Transverse colon (tissue), 4 donors: ENCODE measurements at regions not wholly inside any gene's neighbourhood (a gene's known extent, or its start where the extent isn't known, plus 50 kb on each side); places are given as distances from the start of the nearest gene placed in this dataset.

Source experiments
- DNase-seq: peaks from one replicate; pipeline ENCODE4 v3.0.0-alpha.2; 2019
- H3K27ac ChIP-seq, 4 donors: fragments of 200-600 bp; sonication (generic); 2 replicates each; pipeline ENCODE4 v1.5.1; 2016 to 2018; ENCODE audit warnings: inconsistent platforms in 4 of 4
- H3K27me3 ChIP-seq: fragments of 200-600 bp; sonication (generic); 2 replicates; pipeline ENCODE4 v1.5.1; 2017; ENCODE audit warnings: inconsistent platforms
- H3K36me3 ChIP-seq, 4 donors: fragments of 200-600 bp; sonication (generic); 2 replicates each; pipeline ENCODE4 v1.5.1; 2017 to 2019; ENCODE audit warnings: inconsistent platforms in 4 of 4
- H3K4me1 ChIP-seq, 4 donors: fragments of 200-600 bp; sonication (generic); 2 replicates each; pipeline ENCODE4 v1.5.1; 2017 to 2020; ENCODE audit warnings: inconsistent platforms in 4 of 4
- H3K4me3 ChIP-seq, 4 donors: fragments of 200-600 bp; sonication (generic); 1 replicate in 1 of 4; 2 replicates in 3 of 4; pipeline versions ENCODE4 v1.5.1 to v1.6.1; 2017 to 2019; ENCODE audit warnings: inconsistent platforms in 4 of 4
- H3K9me3 ChIP-seq, 2 donors: fragments of 200-600 bp; sonication (generic); 2 replicates each; pipeline ENCODE4 v1.5.1; 2017 to 2019; ENCODE audit warnings: inconsistent platforms in 2 of 2
- EP300 ChIP-seq: sonication (generic); formaldehyde crosslinking; IDR thresholded peaks from one replicate; pipeline ENCODE4 v1.6.1; 2017; ENCODE audit warnings: antibody characterized with exemption, low read depth
- POLR2A ChIP-seq: fragments of 450-650 bp; IDR thresholded peaks from one replicate; pipeline ENCODE4 v1.6.1; 2016; ENCODE audit warnings: antibody characterized with exemption, mild to moderate bottlenecking, moderate library complexity
- POLR2AphosphoS5 ChIP-seq, 3 donors: sonication (generic); formaldehyde crosslinking; IDR thresholded peaks; one replicate each; pipeline ENCODE4 v1.6.1; 2016; ENCODE audit warnings: antibody characterized with exemption in 3 of 3
- WGBS, 2 donors: methylation state at CpG; one replicate each; pipeline ENCODE4 v1.1.5; 2018; ENCODE audit warnings: low coverage in 1 of 2; 5-methylcytosine and 5-hydroxymethylcytosine counted together
- in situ Hi-C, 4 donors: fragments of 200-750 bp; cut with MboI; loops; one replicate each; pipeline versions ENCODE4 v1.15.0 to v1.15.1; 2017; ENCODE audit warnings: low sequenced_read_pairs in 3 of 4, low pct_ligation_motif_present in 1 of 4, low pct_unique_long_range_greater_than_20kb in 1 of 4
- intact Hi-C: fragments of 100-400 bp; cut with DNase I; formaldehyde crosslinking; loops from one replicate; pipeline ENCODE4 v1.15.1; 2023; ENCODE audit warnings: low total_unique reads
- TF ChIP-seq, protein P1 (sequence below), 5 experiments: fragments of 200-600 bp in 3 of 5; fragments of 450-650 bp in 2 of 5; sonication (generic) in 3 of 5; IDR thresholded peaks; 1 replicate in 2 of 5; 2 replicates in 3 of 5; pipeline ENCODE4 v1.5.1; 2016 to 2017; ENCODE audit warnings: antibody characterized with exemption in 5 of 5, inconsistent platforms in 3 of 5, mild to moderate bottlenecking in 2 of 5, moderate library complexity in 1 of 5

DNA sequence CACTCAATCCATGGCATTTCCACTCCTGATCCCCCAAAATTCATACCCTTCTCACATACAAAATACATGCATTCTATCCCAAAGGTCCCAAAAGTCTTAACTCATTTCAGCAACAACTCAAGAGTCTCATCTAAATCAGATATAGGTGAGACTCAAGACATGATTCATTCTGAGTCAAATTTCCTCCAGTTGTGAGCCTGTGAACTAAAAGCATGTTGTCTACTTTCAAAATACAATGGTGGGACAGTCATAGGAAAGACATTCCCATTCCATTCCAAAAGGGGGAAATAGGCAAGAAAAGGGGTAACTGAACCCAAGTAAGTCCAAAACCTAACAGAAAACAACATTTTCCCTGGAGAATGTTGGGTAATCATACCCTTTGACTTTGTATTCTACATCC lies 103.3 kb downstream of the C12orf75 start:
- TF ChIP-seq, protein P1, sequence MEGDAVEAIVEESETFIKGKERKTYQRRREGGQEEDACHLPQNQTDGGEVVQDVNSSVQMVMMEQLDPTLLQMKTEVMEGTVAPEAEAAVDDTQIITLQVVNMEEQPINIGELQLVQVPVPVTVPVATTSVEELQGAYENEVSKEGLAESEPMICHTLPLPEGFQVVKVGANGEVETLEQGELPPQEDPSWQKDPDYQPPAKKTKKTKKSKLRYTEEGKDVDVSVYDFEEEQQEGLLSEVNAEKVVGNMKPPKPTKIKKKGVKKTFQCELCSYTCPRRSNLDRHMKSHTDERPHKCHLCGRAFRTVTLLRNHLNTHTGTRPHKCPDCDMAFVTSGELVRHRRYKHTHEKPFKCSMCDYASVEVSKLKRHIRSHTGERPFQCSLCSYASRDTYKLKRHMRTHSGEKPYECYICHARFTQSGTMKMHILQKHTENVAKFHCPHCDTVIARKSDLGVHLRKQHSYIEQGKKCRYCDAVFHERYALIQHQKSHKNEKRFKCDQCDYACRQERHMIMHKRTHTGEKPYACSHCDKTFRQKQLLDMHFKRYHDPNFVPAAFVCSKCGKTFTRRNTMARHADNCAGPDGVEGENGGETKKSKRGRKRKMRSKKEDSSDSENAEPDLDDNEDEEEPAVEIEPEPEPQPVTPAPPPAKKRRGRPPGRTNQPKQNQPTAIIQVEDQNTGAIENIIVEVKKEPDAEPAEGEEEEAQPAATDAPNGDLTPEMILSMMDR (IDR thresholded peaks at IDR 0.05) = no peak
- no peak for TF ChIP-seq EP300
- no peak for TF ChIP-seq POLR2AphosphoS5 (IDR thresholded peaks at IDR 0.05)
- Histone ChIP-seq H3K36me3 (no peaks in the 10 kb centered on the region), H3K4me3 (no peak overlapping the region), H3K27ac (no peak overlapping the region), H3K27me3 (no peaks in the 10 kb centered on the region), H3K4me1 (no peaks in the 10 kb centered on the region), H3K9me3 (no peaks in the 10 kb centered on the region)
- intact Hi-C loops (no loop called here), in situ Hi-C loops (no loop called here)
- DNase-seq = no peak

DNA sequence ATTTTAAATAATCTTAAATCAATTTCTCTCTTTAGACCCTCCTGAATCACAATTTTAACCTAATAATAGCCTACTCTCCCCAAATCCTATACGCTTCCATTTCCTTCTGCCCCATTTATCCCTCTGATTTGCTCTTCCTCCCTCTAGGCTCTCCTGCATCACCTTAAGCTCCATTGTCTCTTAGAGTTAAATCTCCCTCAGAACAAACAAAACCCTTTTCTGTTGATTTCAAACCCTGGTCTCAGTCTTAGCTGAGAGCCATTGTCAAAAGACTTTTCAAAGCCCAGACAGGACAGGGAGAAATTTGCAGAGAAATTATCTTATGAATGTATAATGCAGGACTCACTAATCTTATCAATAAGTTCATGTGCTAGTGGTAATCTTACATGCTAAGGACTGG lies 106.1 kb downstream of the C12orf75 start:
- H3K4me3 ChIP-seq = no peak overlapping the region
- H3K9me3 ChIP-seq = no peaks in the 10 kb centered on the region
- H3K4me1 ChIP-seq = no peaks in the 10 kb centered on the region
- in situ Hi-C loops (no loop called here), intact Hi-C loops (no loop called here)
- WGBS, 2 donors = 91 to 100% methylated on average over 1 of the region's 1 CpG
- H3K36me3 ChIP-seq = no peaks in the 10 kb centered on the region
- no peak for DNase-seq
- TF ChIP-seq POLR2A (no peak), EP300 (no peak), POLR2AphosphoS5 (IDR thresholded peaks at IDR 0.05) (no peak)
- TF ChIP-seq, protein P1 (IDR thresholded peaks at IDR 0.05) = no peak
- no peaks in the 10 kb centered on the region for H3K27me3 ChIP-seq
- H3K27ac ChIP-seq = no peak overlapping the region

GRCh38 chr12:105440037-105440664 lies 109.7 kb downstream of the C12orf75 start:
- no peak overlapping the region for H3K4me3 ChIP-seq
- H3K36me3 ChIP-seq = no peaks in the 10 kb centered on the region
- intact Hi-C loops = no loop called here
- no peaks in the 10 kb centered on the region for H3K9me3 ChIP-seq
- no peaks in the 10 kb centered on the region for H3K27me3 ChIP-seq
- TF ChIP-seq, protein P1 (IDR thresholded peaks at IDR 0.05) = no peak
- no peak for TF ChIP-seq POLR2A
- TF ChIP-seq EP300 = no peak
- TF ChIP-seq POLR2AphosphoS5 (IDR thresholded peaks at IDR 0.05) = no peak
- no peak overlapping the region for H3K27ac ChIP-seq
- no peaks in the 10 kb centered on the region for H3K4me1 ChIP-seq
- in situ Hi-C loops = no loop called here
- DNase-seq = no peak
- 94 to 100% methylated on average over 1 of the region's 1 CpG for WGBS, 2 donors

- TF ChIP-seq POLR2AphosphoS5 (IDR thresholded peaks at IDR 0.05) (no peak), POLR2A (no peak), EP300 (no peak)
- TF ChIP-seq, protein P1 (IDR thresholded peaks at IDR 0.05) = no peak
- WGBS, 2 donors = 74 to 81% methylated on average over 12 to 18 of the region's 18 CpGs
- intact Hi-C loops = no loop called here
- H3K27me3 ChIP-seq = no peaks in the 10 kb centered on the region
- no peak for DNase-seq
- H3K4me1 ChIP-seq = no peaks in the 10 kb centered on the region
- no peaks in the 10 kb centered on the region for H3K9me3 ChIP-seq
- H3K4me3 ChIP-seq = no peak overlapping the region
- H3K27ac ChIP-seq = no peak overlapping the region
- in situ Hi-C loops = no loop called here
- H3K36me3 ChIP-seq = no peaks in the 10 kb centered on the region
Measured at GRCh38 chr12:105443802-105444652, 113.5 kb downstream of the C12orf75 start.
